Activated naive CD4-positive, alpha-beta T cell treated with anti-CD3 and anti-CD28 coated beads, Interleukin-2, amount 10 ng/mL, durations not matched to agents 7 days and 5 days (primary cell): ENCODE measurements at regions not wholly inside any gene's neighbourhood (a gene's known extent, or its start where the extent isn't known, plus 50 kb on each side); places are given as distances from the start of the nearest gene placed in this dataset.
"Not testable (repeated sequence)": the region's sequence is repeated elsewhere in the genome, so short reads cannot be mapped to it uniquely, and the experiment has no call there.

Source experiments
- CTCF ChIA-PET: fragments of 350-600 bp; sonication (Branson Sonifier 250); formaldehyde crosslinking; loops from one replicate; lab custom pipeline; 2021; ENCODE audit warnings: antibody characterized with exemption; lab: Charles Lee
- DNase-seq: peaks from one replicate; pipeline ENCODE4 v3.0.0-alpha.2; 2020
- H3K27ac Mint-ChIP-seq: one replicate; pipeline ENCODE4 v1.8.0; 2021; ENCODE audit warnings: mild to moderate bottlenecking, moderate library complexity, mixed read lengths
- H3K27me3 Mint-ChIP-seq: one replicate; pipeline ENCODE4 v1.8.0; 2021; ENCODE audit warnings: mild to moderate bottlenecking, mixed read lengths
- H3K36me3 Mint-ChIP-seq: one replicate; pipeline ENCODE4 v1.8.0; 2021; ENCODE audit warnings: mixed read lengths
- H3K4me1 Mint-ChIP-seq: one replicate; pipeline ENCODE4 v1.8.0; 2021; ENCODE audit warnings: mixed read lengths
- H3K4me3 Mint-ChIP-seq: one replicate; pipeline ENCODE4 v1.8.0; 2021; ENCODE audit warnings: mild to moderate bottlenecking, moderate library complexity, mixed read lengths
- H3K9me3 Mint-ChIP-seq: one replicate; pipeline ENCODE4 v1.8.0; 2021; ENCODE audit warnings: mixed read lengths

- no peaks in the 10 kb centered on the region for H3K9me3 Mint-ChIP-seq
- CTCF ChIA-PET = no interaction called here
- no peaks in the 10 kb centered on the region for H3K4me1 Mint-ChIP-seq
- no peaks in the 10 kb centered on the region for H3K36me3 Mint-ChIP-seq
- no peak overlapping the region for H3K4me3 Mint-ChIP-seq
- no peaks in the 10 kb centered on the region for H3K27me3 Mint-ChIP-seq
- DNase-seq = no peak
- no peak overlapping the region for H3K27ac Mint-ChIP-seq
Measured at GRCh38 chr12:90575995-90576394, 379.0 kb downstream of the CCER1 start.

DNA sequence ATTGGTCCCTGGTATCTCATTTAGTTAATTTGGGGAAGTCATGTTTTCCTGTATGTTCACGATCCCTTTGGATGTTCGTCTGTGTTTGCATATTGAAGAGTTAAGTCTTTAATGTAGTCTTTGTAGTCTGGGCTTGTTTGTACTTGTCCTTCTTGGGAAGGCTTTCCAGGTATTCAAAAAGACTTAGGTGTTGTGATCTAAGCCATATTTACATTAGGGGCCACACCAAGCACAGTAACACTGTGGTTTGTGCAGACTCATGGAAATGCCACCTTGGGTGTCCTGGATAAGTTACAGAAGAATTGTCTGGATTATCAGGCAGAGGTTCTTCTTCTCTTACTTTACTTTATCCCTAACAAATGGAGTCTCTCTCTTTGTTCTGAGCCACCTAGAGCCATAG, 380.3 kb downstream of the CCER1 start:
- no peaks in the 10 kb centered on the region for H3K4me1 Mint-ChIP-seq
- H3K4me3 Mint-ChIP-seq = no peak overlapping the region
- H3K9me3 Mint-ChIP-seq = no peaks in the 10 kb centered on the region

DNA sequence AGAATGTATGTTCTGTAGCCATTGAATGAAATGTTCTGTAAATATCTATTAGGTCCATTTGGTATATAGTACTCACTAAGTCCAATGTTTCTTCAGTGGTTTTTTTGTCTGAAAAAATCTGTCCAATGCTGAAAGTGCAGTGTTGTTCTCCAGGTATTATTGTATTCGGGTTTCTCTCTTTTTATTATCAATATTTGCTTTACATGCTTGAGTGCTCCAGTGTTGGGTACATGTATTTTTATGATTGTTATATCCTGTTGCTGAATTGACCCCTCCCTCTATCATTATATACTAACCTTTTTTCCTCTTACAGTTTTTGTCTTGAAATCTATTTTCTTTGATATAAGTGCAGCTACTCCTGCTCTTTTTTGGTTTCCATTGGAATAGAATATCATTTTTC, 382.2 kb downstream of the CCER1 start:
- CTCF ChIA-PET = no interaction called here
- no peak overlapping the region for H3K27ac Mint-ChIP-seq
- H3K4me3 Mint-ChIP-seq = no peak overlapping the region
- no peaks in the 10 kb centered on the region for H3K36me3 Mint-ChIP-seq
- no peaks in the 10 kb centered on the region for H3K27me3 Mint-ChIP-seq
- DNase-seq = no peak
- no peaks in the 10 kb centered on the region for H3K9me3 Mint-ChIP-seq
- no peaks in the 10 kb centered on the region for H3K4me1 Mint-ChIP-seq

More for the DNA sequence above, 380.3 kb downstream of the CCER1 start:
- no peak for DNase-seq
- Mint-ChIP-seq H3K36me3 (no peaks in the 10 kb centered on the region), H3K27ac (no peak overlapping the region), H3K27me3 (no peaks in the 10 kb centered on the region)
- CTCF ChIA-PET = no interaction called here

- Mint-ChIP-seq H3K36me3 (no peaks in the 10 kb centered on the region), H3K27ac (no peak overlapping the region), H3K9me3 (peaks cover 9% of the 10 kb centered on the region), H3K27me3 (no peaks in the 10 kb centered on the region), H3K4me1 (no peaks in the 10 kb centered on the region), H3K4me3 (no peak overlapping the region)
- DNase-seq = no peak
- CTCF ChIA-PET = interaction anchor here (0.6 to 1.0 kb wide), 2 partner anchors 72 to 105 kb away, joined by 3 to 5 read pairs; no protein-coding TSS in a partner anchor
Measured at GRCh38 chr12:90569685-90570084, 385.3 kb downstream of the CCER1 start.

DNA sequence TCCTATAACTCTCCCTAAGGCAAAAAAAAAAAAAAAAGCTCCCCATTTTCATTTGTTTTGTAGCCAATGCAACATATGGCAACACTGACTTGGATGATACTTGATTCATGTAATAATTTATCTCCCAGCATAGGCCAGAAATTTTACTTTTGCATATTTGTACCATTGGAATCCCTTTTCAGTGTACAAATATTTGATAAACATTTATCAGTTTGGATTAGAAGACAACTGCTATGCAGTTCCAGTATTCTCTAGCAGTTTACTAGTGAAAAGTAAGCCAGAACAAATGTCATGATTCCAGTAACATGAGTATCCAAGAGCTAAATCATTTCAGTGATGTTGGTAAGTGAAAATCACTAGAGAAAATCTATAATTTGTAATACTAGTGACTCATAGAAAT, 392.3 kb downstream of the CCER1 start:
- no peaks in the 10 kb centered on the region for H3K36me3 Mint-ChIP-seq

GRCh38 chr12:90548595-90548994, 406.4 kb downstream of the CCER1 start:
- DNase-seq = no peak
- Mint-ChIP-seq H3K4me1 (no peaks in the 10 kb centered on the region), H3K27ac (no peak overlapping the region), H3K27me3 (no peaks in the 10 kb centered on the region), H3K36me3 (no peaks in the 10 kb centered on the region), H3K4me3 (no peak overlapping the region), H3K9me3 (no peaks in the 10 kb centered on the region)
- CTCF ChIA-PET = no interaction called here

More for the DNA sequence above, 392.3 kb downstream of the CCER1 start:
- Mint-ChIP-seq H3K9me3 (peaks cover 9% of the 10 kb centered on the region), H3K27me3 (no peaks in the 10 kb centered on the region), H3K4me3 (no peak overlapping the region), H3K4me1 (no peaks in the 10 kb centered on the region), H3K27ac (no peak overlapping the region)
- no peak for DNase-seq
- CTCF ChIA-PET = no interaction called here

GRCh38 chr12:90546511-90546910, 408.5 kb downstream of the CCER1 start:
- Mint-ChIP-seq H3K9me3 (no peaks in the 10 kb centered on the region), H3K27ac (no peak overlapping the region), H3K4me1 (no peaks in the 10 kb centered on the region), H3K4me3 (no peak overlapping the region), H3K36me3 (no peaks in the 10 kb centered on the region), H3K27me3 (no peaks in the 10 kb centered on the region)
- CTCF ChIA-PET = no interaction called here
- no peak for DNase-seq

DNA sequence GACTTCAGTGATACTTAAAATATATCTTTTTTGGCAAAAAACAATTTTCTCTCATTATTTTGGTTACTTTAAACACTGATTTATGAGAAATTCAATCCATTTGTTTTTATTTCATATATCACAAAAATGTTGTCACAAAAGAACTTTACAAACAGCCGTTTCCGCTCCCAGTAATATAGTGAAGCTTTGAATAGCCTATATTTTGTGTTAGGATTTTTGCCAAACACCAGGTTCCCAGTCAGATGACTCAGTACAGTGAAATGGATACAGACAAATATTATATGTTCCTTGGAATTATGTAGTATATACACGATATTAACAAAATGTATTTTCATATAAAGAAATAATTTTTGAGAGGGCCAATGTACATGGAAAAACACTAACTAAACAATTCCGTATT, 411.1 kb downstream of the CCER1 start:
- CTCF ChIA-PET = no interaction called here
- no peaks in the 10 kb centered on the region for H3K27me3 Mint-ChIP-seq
- no peaks in the 10 kb centered on the region for H3K4me1 Mint-ChIP-seq
- H3K36me3 Mint-ChIP-seq = no peaks in the 10 kb centered on the region
- DNase-seq = no peak
- H3K9me3 Mint-ChIP-seq = no peaks in the 10 kb centered on the region
- H3K4me3 Mint-ChIP-seq = no peak overlapping the region
- H3K27ac Mint-ChIP-seq = no peak overlapping the region

DNA sequence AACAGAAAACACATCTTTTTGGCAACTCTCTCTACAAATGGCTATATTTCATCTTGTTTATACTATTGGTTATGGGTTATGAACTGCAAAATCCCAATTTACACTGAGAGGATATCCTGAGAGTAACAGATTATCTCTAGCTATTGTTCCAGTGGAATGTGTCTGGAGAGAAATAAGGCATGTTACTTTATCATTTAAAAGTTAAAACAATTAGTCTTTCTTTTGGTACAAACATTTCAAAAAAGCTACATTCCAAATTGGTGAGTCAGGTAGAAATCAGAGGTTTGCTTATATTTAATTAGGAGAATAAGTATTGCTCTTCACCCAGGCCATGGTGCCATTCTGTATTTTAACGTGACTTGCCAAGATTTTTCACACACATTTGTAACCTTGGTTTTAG, 411.6 kb downstream of the CCER1 start:
- Mint-ChIP-seq H3K4me3 (no peak overlapping the region), H3K36me3 (no peaks in the 10 kb centered on the region), H3K9me3 (no peaks in the 10 kb centered on the region), H3K4me1 (no peaks in the 10 kb centered on the region), H3K27me3 (no peaks in the 10 kb centered on the region), H3K27ac (no peak overlapping the region)
- no peak for DNase-seq
- CTCF ChIA-PET = no interaction called here

DNA sequence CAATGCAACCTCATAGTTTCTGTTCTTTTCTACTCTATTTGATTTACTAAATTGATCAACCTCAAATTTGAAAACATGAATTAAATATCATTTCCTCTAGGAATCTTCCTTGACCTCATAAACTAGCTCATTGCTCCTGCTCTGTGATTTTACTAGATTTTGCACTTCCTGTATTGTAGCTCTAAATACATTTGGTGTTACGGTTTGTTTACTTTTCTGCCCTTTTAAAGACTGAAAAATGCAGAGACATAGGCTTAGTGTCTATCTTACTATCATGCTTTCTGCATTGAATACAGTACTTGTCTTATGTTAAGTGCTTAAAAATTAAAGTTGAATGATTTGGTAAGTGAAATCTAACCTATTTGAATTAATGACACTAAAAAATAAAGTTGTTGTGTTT, 412.1 kb downstream of the CCER1 start:
- H3K27ac Mint-ChIP-seq, H3K36me3 Mint-ChIP-seq, CTCF ChIA-PET, H3K4me3 Mint-ChIP-seq, H3K27me3 Mint-ChIP-seq, DNase-seq, H3K9me3 Mint-ChIP-seq, H3K4me1 Mint-ChIP-seq: not testable (repeated sequence)

GRCh38 chr12:90533828-90534227, 421.1 kb downstream of the CCER1 start:
- H3K27ac Mint-ChIP-seq, H3K27me3 Mint-ChIP-seq, DNase-seq, CTCF ChIA-PET, H3K4me3 Mint-ChIP-seq, H3K4me1 Mint-ChIP-seq, H3K9me3 Mint-ChIP-seq, H3K36me3 Mint-ChIP-seq: not testable (repeated sequence)

GRCh38 chr12:90520002-90520734, 434.8 kb downstream of the CCER1 start:
- Mint-ChIP-seq H3K27me3 (no peaks in the 10 kb centered on the region), H3K9me3 (no peaks in the 10 kb centered on the region)
- CTCF ChIA-PET = no interaction called here

DNA sequence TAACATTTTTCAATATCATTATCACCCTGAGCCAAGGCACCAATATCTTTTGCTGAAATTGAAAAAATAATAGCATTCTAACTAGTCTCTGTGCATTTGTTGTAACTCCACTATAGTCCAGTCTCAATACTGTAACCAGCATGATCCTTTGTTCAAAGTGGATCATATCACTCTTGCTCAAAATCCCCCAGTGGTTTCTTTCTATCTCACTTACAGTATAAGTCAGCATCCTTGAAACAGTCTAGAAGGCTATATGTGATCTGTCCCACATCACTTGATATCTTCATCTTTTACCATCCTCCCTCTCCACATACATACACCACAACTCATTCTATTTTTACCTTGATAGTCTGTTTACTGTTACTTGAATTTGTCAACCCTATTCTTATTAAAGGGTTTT, 435.7 kb downstream of the CCER1 start:
- no peaks in the 10 kb centered on the region for H3K9me3 Mint-ChIP-seq
- H3K27ac Mint-ChIP-seq = no peak overlapping the region
- CTCF ChIA-PET = no interaction called here
- H3K4me1 Mint-ChIP-seq = peaks cover 3% of the 10 kb centered on the region
- DNase-seq = no peak
- no peak overlapping the region for H3K4me3 Mint-ChIP-seq
- no peaks in the 10 kb centered on the region for H3K27me3 Mint-ChIP-seq
- no peaks in the 10 kb centered on the region for H3K36me3 Mint-ChIP-seq

More at GRCh38 chr12:90520002-90520734, 434.8 kb downstream of the CCER1 start:
- H3K4me1 Mint-ChIP-seq = peaks cover 2% of the 10 kb centered on the region
- no peak overlapping the region for H3K4me3 Mint-ChIP-seq
- no peak overlapping the region for H3K27ac Mint-ChIP-seq
- H3K36me3 Mint-ChIP-seq = no peaks in the 10 kb centered on the region
- DNase-seq = no peak

- no peaks in the 10 kb centered on the region for H3K9me3 Mint-ChIP-seq
- no peak overlapping the region for H3K27ac Mint-ChIP-seq
- no peaks in the 10 kb centered on the region for H3K36me3 Mint-ChIP-seq
- no peaks in the 10 kb centered on the region for H3K27me3 Mint-ChIP-seq
- H3K4me3 Mint-ChIP-seq = no peak overlapping the region
- no peak for DNase-seq
- H3K4me1 Mint-ChIP-seq = peaks cover 3% of the 10 kb centered on the region
- CTCF ChIA-PET = no interaction called here
Measured at GRCh38 chr12:90515199-90516175, 439.5 kb downstream of the CCER1 start.

DNA sequence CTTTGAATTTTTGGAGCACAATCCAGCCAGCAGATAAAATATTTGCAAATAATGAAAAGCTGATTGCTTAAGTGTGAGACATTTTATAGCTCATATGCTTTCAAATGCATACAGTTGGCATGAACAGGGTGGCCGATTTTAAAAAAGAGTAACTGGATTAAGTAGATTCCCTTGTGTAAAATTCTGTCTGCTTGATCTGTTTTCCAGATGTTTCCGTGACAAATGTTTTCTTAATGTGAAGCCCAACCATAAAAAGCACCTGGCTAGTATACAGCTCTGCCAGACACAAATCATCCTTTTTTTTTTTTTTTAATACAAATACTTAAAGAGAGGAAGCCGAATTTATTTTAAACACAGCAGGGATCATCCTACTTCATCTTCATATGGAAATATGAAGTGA, 440.7 kb downstream of the CCER1 start:
- CTCF ChIA-PET = no interaction called here
- no peak for DNase-seq
- Mint-ChIP-seq H3K4me3 (no peak overlapping the region), H3K27ac (no peak overlapping the region), H3K36me3 (no peaks in the 10 kb centered on the region), H3K9me3 (no peaks in the 10 kb centered on the region), H3K27me3 (no peaks in the 10 kb centered on the region), H3K4me1 (peaks cover 3% of the 10 kb centered on the region)
